A549 (cell line): ENCODE measurements at regions not wholly inside any gene's neighbourhood (a gene's known extent, or its start where the extent isn't known, plus 50 kb on each side); places are given as distances from the start of the nearest gene placed in this dataset.

Experiments used
- CEBPB ChIP-seq, 2 experiments: fragments of >200 bp in 1 of 2; sonication (Bioruptor Twin) in 1 of 2; formaldehyde crosslinking in 1 of 2; IDR thresholded peaks; 2 replicates each; pipeline ENCODE4 v1.6.1; 2012 to 2016
- CHD4 ChIP-seq: fragments of 200-600 bp; sonication (generic); IDR thresholded peaks from 2 replicates; pipeline ENCODE4 v1.6.1; 2016; ENCODE audit warnings: antibody characterized with exemption, mild to moderate bottlenecking, borderline replicate concordance
- CTCF ChIP-seq: fragments of >200 bp; sonication (Bioruptor Twin); formaldehyde crosslinking; IDR thresholded peaks from 3 replicates; pipeline ENCODE4 v1.5.1; 2016
- EP300 ChIP-seq, 2 experiments: fragments of >200 bp; sonication (Bioruptor Twin); formaldehyde crosslinking; IDR thresholded peaks; 2 replicates in 1 of 2; 3 replicates in 1 of 2; pipeline ENCODE4 v1.6.1; 2016 to 2017
- FOSB ChIP-seq: fragments of 250-450 bp; sonication (Bioruptor Pico); IDR thresholded peaks from 2 replicates; pipeline ENCODE4 v1.5.0; 2020; ENCODE audit warnings: mild to moderate bottlenecking, moderate library complexity
- GATA3 ChIP-seq: IDR thresholded peaks from 2 replicates; pipeline ENCODE4 v1.6.1; 2012; ENCODE audit warnings: borderline replicate concordance
- POLR2A ChIP-seq: IDR thresholded peaks from 2 replicates; pipeline ENCODE4 v1.6.1; 2012; ENCODE audit warnings: mild to moderate bottlenecking, low read length

- TF ChIP-seq EP300 (IDR thresholded peaks at IDR 0.05) (no peak), POLR2A (no peak), CTCF (no peak), CEBPB (IDR thresholded peaks at IDR 0.05) (no peak), FOSB (CRISPR knock-in tag) (no peak), GATA3 (no peak), CHD4 (no peak)
These were observed 79.2 kb upstream of the CACNA1A start for GRCh38 chr19:13585512-13585911.
